Limb (tissue), 2 donors: ENCODE measurements at regions not wholly inside any gene's neighbourhood (a gene's known extent, or its start where the extent isn't known, plus 50 kb on each side); places are given as distances from the start of the nearest gene placed in this dataset.
"Not testable (repeated sequence)": the region's sequence is repeated elsewhere in the genome, so short reads cannot be mapped to it uniquely, and the experiment has no call there.

ENCODE experiments used
- DNase-seq, 2 donors: peaks; one replicate each; pipeline ENCODE4 v3.0.0-alpha.2; 2016; ENCODE audit errors: extremely low spot score in 2 of 2

- DNase-seq, result no peak
Observed at GRCh38 chr4:163693211-163693610, 198.7 kb downstream of the TMA16 start.

- DNase-seq, result no peak
Observed at GRCh38 chr4:163693776-163694175, 199.3 kb downstream of the TMA16 start.

- no peak for DNase-seq
Observed at GRCh38 chr4:163694385-163694784, 199.9 kb downstream of the TMA16 start.

- no peak for DNase-seq
Observed at GRCh38 chr4:163697121-163697520, 202.6 kb downstream of the TMA16 start.

GRCh38 chr4:163700383-163700782 lies 205.9 kb downstream of the TMA16 start:
- not testable (repeated sequence) for DNase-seq

- peak in 1 of 2 donors; percentile 24 for DNase-seq
Observed at GRCh38 chr4:163701916-163702315, 207.4 kb downstream of the TMA16 start.

GRCh38 chr4:163702736-163703135 lies 208.2 kb downstream of the TMA16 start:
- no peak for DNase-seq

- DNase-seq, result no peak
Observed at GRCh38 chr4:163703251-163703650, 208.8 kb downstream of the TMA16 start.

GRCh38 chr4:163707873-163708272 lies 213.4 kb downstream of the TMA16 start:
- DNase-seq, result no peak

- DNase-seq, result no peak
Observed at GRCh38 chr4:163709601-163710000, 215.1 kb downstream of the TMA16 start.

GRCh38 chr4:163710158-163710557 lies 215.7 kb downstream of the TMA16 start:
- no peak for DNase-seq

- not testable (repeated sequence) for DNase-seq
Observed at GRCh38 chr4:163724495-163724894, 230.0 kb downstream of the TMA16 start.

GRCh38 chr4:163726641-163727040 lies 232.2 kb downstream of the TMA16 start:
- no peak for DNase-seq

GRCh38 chr4:163731071-163731470 lies 236.6 kb downstream of the TMA16 start:
- no peak for DNase-seq

GRCh38 chr4:163732473-163732872 lies 238.0 kb downstream of the TMA16 start:
- DNase-seq, result no peak

- no peak for DNase-seq
Observed at GRCh38 chr4:163736876-163737275, 242.4 kb downstream of the TMA16 start.

- DNase-seq, result not testable (repeated sequence)
Observed at GRCh38 chr4:163737846-163738245, 243.4 kb downstream of the TMA16 start.

- DNase-seq, result no peak
Observed at GRCh38 chr4:163738521-163738920, 244.0 kb downstream of the TMA16 start.

- DNase-seq, result no peak
Observed at GRCh38 chr4:163744861-163745260, 250.4 kb downstream of the TMA16 start.

GRCh38 chr4:163747293-163747692 lies 252.8 kb downstream of the TMA16 start:
- no peak for DNase-seq

GRCh38 chr4:163747886-163748285 lies 253.4 kb downstream of the TMA16 start:
- no peak for DNase-seq

- DNase-seq, result no peak
Observed at GRCh38 chr4:163748449-163748848, 254.0 kb downstream of the TMA16 start.

- peak in 1 of 2 donors; percentile 4 for DNase-seq
Observed at GRCh38 chr4:163755013-163755412, 260.5 kb downstream of the TMA16 start.

- DNase-seq, result no peak
Observed at GRCh38 chr4:163757219-163757618, 262.7 kb downstream of the TMA16 start.
